Prostate gland (tissue), 2 donors: ENCODE measurements at regions not wholly inside any gene's neighbourhood (a gene's known extent, or its start where the extent isn't known, plus 50 kb on each side); places are given as distances from the start of the nearest gene placed in this dataset.

Experiments used
- CTCF ChIP-seq, 4 experiments: fragments of 200-600 bp in 2 of 4; fragments of 450-650 bp in 2 of 4; sonication (generic) in 2 of 4; IDR thresholded peaks; 1 replicate in 3 of 4; 2 replicates in 1 of 4; pipeline ENCODE4 v1.5.1; 2016 to 2019; ENCODE audit warnings: antibody characterized with exemption in 4 of 4, mild to moderate bottlenecking in 2 of 4, moderate library complexity in 2 of 4
- POLR2A ChIP-seq: fragments of 450-650 bp; IDR thresholded peaks from one replicate; pipeline ENCODE4 v1.6.1; 2016; ENCODE audit warnings: antibody characterized with exemption, mild to moderate bottlenecking

- TF ChIP-seq CTCF (IDR thresholded peaks at IDR 0.05) (no peak), POLR2A (no peak)
Measured at GRCh38 chr17:17410357-17410756, 66.4 kb upstream of the MED9 start.
